22Rv1 (cell line): ENCODE measurements at regions not wholly inside any gene's neighbourhood (a gene's known extent, or its start where the extent isn't known, plus 50 kb on each side); places are given as distances from the start of the nearest gene placed in this dataset.
"Not testable (repeated sequence)": the region's sequence is repeated elsewhere in the genome, so short reads cannot be mapped to it uniquely, and the experiment has no call there.

Experiments used
- H3K27ac ChIP-seq: fragments of 450-650 bp; 2 replicates; pipeline ENCODE4 v1.5.1; 2017
- CTCF ChIP-seq: fragments of 450-650 bp; IDR thresholded peaks from 2 replicates; pipeline ENCODE4 v1.5.1; 2017; ENCODE audit warnings: mild to moderate bottlenecking
- ZFX ChIP-seq: fragments of 450-650 bp; IDR thresholded peaks from 2 replicates; pipeline ENCODE4 v1.6.1; 2017; ENCODE audit warnings: antibody characterized with exemption, borderline replicate concordance

DNA sequence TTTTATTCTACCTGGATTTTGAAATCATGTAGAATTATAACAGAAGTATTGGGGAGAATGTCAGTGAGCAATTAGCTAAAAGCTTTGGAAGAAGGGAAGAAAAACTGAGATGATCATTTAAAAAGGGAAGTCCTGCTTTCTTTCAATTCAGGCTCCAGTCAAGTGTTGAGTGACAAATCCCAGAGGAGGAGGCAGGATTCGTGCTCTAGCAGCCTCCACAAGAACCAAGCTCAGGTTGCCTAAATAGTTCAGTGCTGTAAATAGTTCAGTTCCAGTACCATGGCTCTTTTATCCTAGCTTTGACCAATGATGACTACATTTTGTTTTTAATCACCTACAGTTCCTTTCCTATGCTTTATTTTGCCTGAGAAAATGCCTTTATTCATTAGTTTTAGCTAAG, 204.9 kb upstream of the NREP start:
- TF ChIP-seq ZFX (no peak), CTCF (no peak)
- H3K27ac ChIP-seq, result no peak overlapping the region

- TF ChIP-seq CTCF (no peak), ZFX (no peak)
- H3K27ac ChIP-seq, result no peak overlapping the region
Measured at GRCh38 chr5:111960476-111961215, 203.7 kb upstream of the NREP start.

- H3K27ac ChIP-seq, result no peak overlapping the region
- TF ChIP-seq CTCF, result no peak
- TF ChIP-seq ZFX, result no peak
Measured at GRCh38 chr5:111958851-111959250, 201.9 kb upstream of the NREP start.

DNA sequence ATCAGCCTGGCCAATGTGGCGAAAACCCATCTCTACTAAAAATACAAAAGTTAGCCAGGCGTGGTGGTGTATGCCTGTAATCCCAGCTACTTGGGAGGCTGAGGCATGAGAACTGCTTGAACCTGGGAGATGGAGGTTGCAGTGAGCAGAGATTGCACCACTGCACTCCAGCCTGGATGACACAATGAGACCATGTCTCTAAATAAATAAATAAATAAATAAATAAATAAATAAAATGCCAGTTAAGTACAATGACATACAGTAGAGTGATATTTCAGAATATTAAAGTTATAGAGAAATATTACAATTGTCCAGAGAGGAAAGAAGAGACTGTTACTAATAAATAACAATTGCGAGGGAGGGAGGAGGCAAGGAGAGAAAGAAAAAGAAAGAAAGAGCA, 199.8 kb upstream of the NREP start:
- not testable (repeated sequence) for H3K27ac ChIP-seq

- no peak overlapping the region for H3K27ac ChIP-seq
- TF ChIP-seq CTCF (no peak), ZFX (no peak)
Measured at GRCh38 chr5:111954516-111955395, 197.8 kb upstream of the NREP start.

GRCh38 chr5:111953351-111954127, 196.5 kb upstream of the NREP start:
- no peak for TF ChIP-seq CTCF
- no peak for TF ChIP-seq ZFX
- no peak overlapping the region for H3K27ac ChIP-seq

DNA sequence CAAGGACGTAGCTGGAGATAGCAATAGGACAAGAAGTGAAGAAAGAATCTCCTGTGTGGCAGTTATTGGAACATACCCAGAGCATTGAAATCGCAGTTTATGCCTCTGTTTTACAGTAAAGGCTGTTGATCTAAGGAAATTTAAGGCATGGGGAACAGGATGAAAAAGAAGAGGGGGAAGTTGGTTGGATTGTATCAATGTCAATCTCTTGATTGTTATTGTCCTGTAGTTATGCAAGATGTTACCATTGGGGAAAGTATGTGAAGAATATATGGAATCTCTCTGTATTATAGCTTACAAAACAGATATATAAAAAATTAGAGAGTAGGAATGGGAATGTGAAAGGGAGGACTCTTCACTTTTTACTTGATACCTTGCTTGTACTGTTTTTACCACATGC, 195.6 kb upstream of the NREP start:
- no peak for TF ChIP-seq CTCF
- TF ChIP-seq ZFX, result no peak
- H3K27ac ChIP-seq, result no peak overlapping the region
